GM12872 (cell line): ENCODE measurements at regions not wholly inside any gene's neighbourhood (a gene's known extent, or its start where the extent isn't known, plus 50 kb on each side); places are given as distances from the start of the nearest gene placed in this dataset.

Source experiments
- CTCF ChIP-seq: IDR thresholded peaks from 3 replicates; pipeline ENCODE4 v1.5.1; 2011; ENCODE audit warnings: low read depth, mild to moderate bottlenecking, low read length, moderate library complexity; ENCODE audit not compliant: insufficient read depth

DNA sequence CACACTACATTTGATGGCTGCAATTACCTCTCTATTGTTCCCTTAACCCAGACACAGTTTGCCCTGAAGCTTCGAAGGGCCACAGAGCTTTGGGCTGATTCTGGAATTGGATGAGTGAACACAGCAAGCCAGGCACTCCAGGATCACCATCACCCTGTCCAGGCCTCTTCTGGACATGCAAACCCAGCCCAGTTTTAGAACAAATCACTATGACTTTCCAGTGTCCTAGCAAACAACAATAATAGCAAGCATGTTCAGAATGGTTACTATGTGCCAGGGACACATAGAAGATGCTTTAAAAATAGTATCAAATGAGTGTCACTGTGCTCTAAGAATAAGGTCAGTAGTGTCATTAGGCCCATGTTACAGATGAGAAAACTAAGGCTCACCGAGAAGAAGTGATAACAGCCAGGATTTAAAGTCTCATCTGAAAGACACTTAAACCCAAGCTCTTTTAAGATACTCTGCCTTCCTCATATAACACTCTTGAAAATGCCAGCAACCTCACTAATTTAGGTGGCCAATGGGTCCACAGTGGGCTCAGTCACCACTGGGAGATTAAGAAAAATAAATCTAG lies 191.7 kb upstream of the STK17B start:
- no peak for TF ChIP-seq CTCF

DNA sequence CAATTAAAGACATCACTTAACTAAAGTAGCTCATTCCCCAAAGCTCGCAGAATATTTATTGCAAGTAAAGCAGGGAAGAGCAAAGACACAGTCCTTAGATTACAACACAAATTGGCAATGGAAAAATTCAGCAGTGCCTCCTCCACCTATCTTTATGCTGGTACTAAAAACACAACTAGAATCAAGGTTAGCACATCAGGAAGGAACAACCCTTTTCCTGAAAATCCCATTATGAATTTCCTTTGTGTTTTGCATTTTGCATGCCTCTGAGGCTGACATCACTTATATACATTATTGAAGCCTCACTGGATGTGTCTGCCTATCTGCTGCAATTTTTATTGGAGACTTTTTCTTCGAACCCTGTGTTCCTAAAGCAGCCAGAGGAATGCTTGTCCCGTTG lies 193.8 kb upstream of the STK17B start:
- no peak for TF ChIP-seq CTCF

DNA sequence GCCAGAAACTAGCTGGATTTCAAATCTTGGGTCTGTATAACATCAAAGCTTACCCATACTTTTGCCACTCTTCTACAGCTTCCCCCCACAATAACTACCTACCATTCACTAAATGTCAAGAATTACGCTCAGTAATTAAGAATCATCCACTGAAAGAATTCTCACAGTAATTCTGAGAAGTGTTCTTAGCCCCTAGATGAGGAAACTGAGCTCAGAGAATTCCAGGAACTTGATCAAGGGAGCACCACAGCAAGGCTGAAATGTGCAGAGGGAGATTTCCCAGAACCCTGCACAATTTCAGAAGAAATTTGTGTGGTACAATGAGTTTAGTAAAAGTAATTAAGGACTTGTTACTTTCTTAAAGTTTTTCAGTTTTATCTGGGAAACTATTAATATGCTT lies 194.5 kb upstream of the STK17B start:
- no peak for TF ChIP-seq CTCF

- no peak for TF ChIP-seq CTCF
These were observed 196.3 kb upstream of the STK17B start for GRCh38 chr2:196367633-196368032.

DNA sequence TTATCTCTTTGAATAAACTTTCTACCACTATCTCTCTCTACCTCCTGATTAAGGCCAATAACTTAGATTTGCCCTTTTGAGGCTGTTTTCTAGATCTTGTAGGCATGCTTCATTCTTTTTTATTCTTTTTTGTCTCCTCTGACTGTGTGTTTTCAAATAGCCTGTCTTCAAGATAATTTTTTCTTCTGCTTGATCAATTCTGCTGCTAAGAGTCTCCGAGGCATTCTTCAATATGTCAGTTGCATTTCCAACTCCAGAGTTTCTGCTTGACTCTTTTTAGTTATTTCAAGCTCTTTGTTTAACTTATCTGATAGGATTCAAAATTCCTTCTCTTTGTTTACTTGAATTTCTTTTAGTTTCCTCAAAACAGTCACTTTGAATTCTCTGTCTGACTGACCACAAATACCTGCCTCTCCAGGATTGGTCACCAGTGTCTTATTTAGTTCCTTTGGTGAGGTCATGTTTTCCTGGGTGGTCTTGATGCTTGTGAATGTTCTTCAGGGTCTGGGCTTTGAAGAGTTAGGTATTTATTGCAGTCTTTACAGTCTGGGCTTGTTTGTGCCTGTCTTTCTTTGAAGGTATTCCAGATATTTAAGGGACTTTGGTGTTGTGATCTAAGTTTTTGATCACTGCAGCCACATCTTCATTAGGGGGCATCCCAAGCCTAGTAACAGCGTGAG lies 197.3 kb upstream of the STK17B start:
- TF ChIP-seq CTCF, result no peak

DNA sequence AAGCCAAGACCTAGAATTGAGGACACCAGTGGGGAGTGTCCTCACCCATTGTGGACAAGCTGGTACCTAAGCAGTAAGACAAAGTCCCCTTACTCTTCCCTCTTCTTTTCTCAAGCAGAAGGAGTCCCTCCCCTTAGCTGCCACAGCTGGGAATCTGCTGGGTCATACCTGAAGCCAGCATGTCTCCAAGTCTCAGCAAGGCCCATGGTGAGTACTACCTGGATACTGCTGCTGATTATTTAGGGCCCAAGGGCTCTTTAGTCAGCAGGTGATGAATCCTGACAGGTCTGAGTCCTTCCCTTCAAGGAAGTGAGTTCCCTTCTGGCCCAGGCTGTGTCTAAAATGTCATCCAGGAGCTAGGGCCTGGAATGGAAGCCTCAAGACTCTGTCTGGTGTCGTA lies 198.6 kb upstream of the STK17B start:
- no peak for TF ChIP-seq CTCF

DNA sequence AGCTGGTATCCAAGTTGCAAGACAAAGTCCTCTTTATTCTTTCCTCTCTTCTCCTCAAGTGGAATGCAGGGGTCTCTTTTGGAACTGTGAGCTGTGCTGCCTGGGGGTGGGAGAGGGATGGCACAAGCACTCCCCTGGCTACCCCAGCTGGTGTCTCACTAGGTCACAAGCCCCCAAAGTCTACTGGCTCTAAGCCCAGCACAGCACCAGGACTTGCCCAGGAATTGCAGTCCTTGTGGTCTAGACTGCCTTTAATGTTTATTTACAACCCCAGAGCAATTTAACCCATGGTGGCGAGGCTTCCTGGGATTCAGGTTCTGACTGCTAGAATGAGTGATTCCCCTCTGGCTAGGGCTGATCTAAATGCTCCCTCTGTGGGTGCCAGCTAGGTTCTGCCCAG lies 199.0 kb upstream of the STK17B start:
- TF ChIP-seq CTCF, result no peak
